Hepatocyte (in vitro differentiated cells): ENCODE measurements at regions not wholly inside any gene's neighbourhood (a gene's known extent, or its start where the extent isn't known, plus 50 kb on each side); places are given as distances from the start of the nearest gene placed in this dataset.

Experiments
- DNase-seq: peaks from one replicate; pipeline ENCODE4 v3.0.0-alpha.2; 2016; ENCODE audit warnings: low spot score
- H2AFZ ChIP-seq: fragments of 200-600 bp; sonication (generic); 2 replicates; pipeline ENCODE4 v1.6.0; 2016; ENCODE audit warnings: antibody characterized with exemption, mild to moderate bottlenecking
- H3K27ac ChIP-seq: fragments of 200-600 bp; sonication (generic); 2 replicates; pipeline ENCODE4 v1.5.1; 2016; ENCODE audit warnings: mild to moderate bottlenecking
- H3K27me3 ChIP-seq: fragments of 200-600 bp; sonication (generic); 2 replicates; pipeline ENCODE4 v1.6.1; 2016
- H3K36me3 ChIP-seq: fragments of 200-600 bp; sonication (generic); replicated peaks from 2 replicates; pipeline ENCODE4 v1.5.1; 2016; ENCODE audit warnings: low read depth; ENCODE audit not compliant: insufficient read depth
- H3K4me1 ChIP-seq: fragments of 200-600 bp; sonication (generic); 2 replicates; pipeline ENCODE4 v1.5.1; 2016; ENCODE audit warnings: mild to moderate bottlenecking, moderate library complexity; ENCODE audit not compliant: insufficient read depth
- H3K4me2 ChIP-seq: fragments of 200-600 bp; sonication (generic); 2 replicates; pipeline ENCODE4 v1.6.0; 2016
- H3K4me3 ChIP-seq: fragments of 200-600 bp; sonication (generic); 2 replicates; pipeline ENCODE4 v1.5.1; 2016; ENCODE audit warnings: mild to moderate bottlenecking
- H3K79me2 ChIP-seq: fragments of 200-600 bp; sonication (generic); 2 replicates; pipeline ENCODE4 v1.6.0; 2017; ENCODE audit warnings: mild to moderate bottlenecking
- H3K9me2 ChIP-seq: fragments of 200-600 bp; sonication (generic); replicated peaks from 2 replicates; pipeline ENCODE4 v1.6.0; 2017; ENCODE audit warnings: mild to moderate bottlenecking; ENCODE audit not compliant: insufficient read depth
- H3K9me3 ChIP-seq: fragments of 200-600 bp; sonication (generic); 2 replicates; pipeline ENCODE4 v1.5.1; 2016; ENCODE audit warnings: low read depth, mild to moderate bottlenecking
- H4K20me1 ChIP-seq: fragments of 200-600 bp; sonication (generic); 2 replicates; pipeline ENCODE4 v1.6.0; 2016; ENCODE audit warnings: mild to moderate bottlenecking; ENCODE audit not compliant: insufficient read depth, poor library complexity, severe bottlenecking
- CTCF ChIP-seq: fragments of 200-600 bp; sonication (generic); IDR thresholded peaks from 2 replicates; pipeline ENCODE4 v1.5.1; 2016; ENCODE audit warnings: antibody characterized with exemption, mild to moderate bottlenecking; ENCODE audit not compliant: poor library complexity
- EZH2 ChIP-seq: fragments of 200-600 bp; sonication (generic); IDR thresholded peaks from 2 replicates; pipeline ENCODE4 v1.6.1; 2016; ENCODE audit warnings: antibody characterized with exemption, mild to moderate bottlenecking, borderline replicate concordance
- EZH2phosphoT487 ChIP-seq: fragments of 200-600 bp; sonication (generic); IDR thresholded peaks from one replicate; pipeline ENCODE4 v1.6.1; 2018; ENCODE audit warnings: antibody characterized with exemption, mild to moderate bottlenecking, low read depth, moderate library complexity; ENCODE audit not compliant: unreplicated experiment, severe bottlenecking
- WGBS: methylation state at CpG from one replicate; pipeline ENCODE4 v1.1.6; 2016; ENCODE audit warnings: low lambda C conversion rate; ENCODE audit errors: missing lambda C conversion rate; 5-methylcytosine and 5-hydroxymethylcytosine counted together

GRCh38 chr6:137653706-137654059, 159.5 kb upstream of the OLIG3 start:
- H4K20me1 ChIP-seq, result no peaks in the 10 kb centered on the region
- no peaks in the 10 kb centered on the region for H3K9me2 ChIP-seq
- DNase-seq, result no peak
- H3K27ac ChIP-seq, result no peak overlapping the region
- no peak overlapping the region for H3K4me3 ChIP-seq
- H3K9me3 ChIP-seq, result peaks cover 18% of the 10 kb centered on the region
- H2AFZ ChIP-seq, result no peak overlapping the region
- TF ChIP-seq CTCF (no peak), EZH2 (no peak), EZH2phosphoT487 (no peak)
- WGBS, result 93% methylated on average over 3 of the region's 3 CpGs
- H3K79me2 ChIP-seq, result no peaks in the 10 kb centered on the region
- no peak overlapping the region for H3K4me2 ChIP-seq
- H3K4me1 ChIP-seq, result peaks cover 28% of the 10 kb centered on the region
- H3K27me3 ChIP-seq, result no peaks in the 10 kb centered on the region
- no peaks in the 10 kb centered on the region for H3K36me3 ChIP-seq

- Histone ChIP-seq H3K79me2 (no peaks in the 10 kb centered on the region), H3K27me3 (no peaks in the 10 kb centered on the region), H3K9me2 (no peaks in the 10 kb centered on the region), H3K4me3 (no peak overlapping the region), H4K20me1 (no peaks in the 10 kb centered on the region), H2AFZ (no peak overlapping the region), H3K36me3 (no peaks in the 10 kb centered on the region), H3K4me2 (no peak overlapping the region), H3K27ac (no peak overlapping the region), H3K9me3 (peaks cover 18% of the 10 kb centered on the region), H3K4me1 (peaks cover 31% of the 10 kb centered on the region)
- TF ChIP-seq EZH2phosphoT487 (no peak), EZH2 (no peak), CTCF (no peak)
- no peak for DNase-seq
- 82% methylated on average over 1 of the region's 1 CpG for WGBS
Measured at GRCh38 chr6:137654365-137654981, 160.3 kb upstream of the OLIG3 start.

GRCh38 chr6:137655291-137655690, 161.1 kb upstream of the OLIG3 start:
- no peaks in the 10 kb centered on the region for H3K27me3 ChIP-seq
- no peaks in the 10 kb centered on the region for H4K20me1 ChIP-seq
- no peak for DNase-seq
- H3K9me2 ChIP-seq, result no peaks in the 10 kb centered on the region
- 92% methylated on average over 2 of the region's 2 CpGs for WGBS
- no peaks in the 10 kb centered on the region for H3K36me3 ChIP-seq
- TF ChIP-seq EZH2, result no peak
- no peak for TF ChIP-seq EZH2phosphoT487
- TF ChIP-seq CTCF, result no peak
- H3K4me1 ChIP-seq, result peaks cover 32% of the 10 kb centered on the region
- H3K79me2 ChIP-seq, result no peaks in the 10 kb centered on the region
- H3K4me2 ChIP-seq, result no peak overlapping the region
- no peak overlapping the region for H3K4me3 ChIP-seq
- peaks cover 18% of the 10 kb centered on the region for H3K9me3 ChIP-seq
- no peak overlapping the region for H2AFZ ChIP-seq
- no peak overlapping the region for H3K27ac ChIP-seq
